ENCODE measurements at regions not wholly inside any gene's neighbourhood (a gene's known extent, or its start where the extent isn't known, plus 50 kb on each side); places are given as distances from the start of the nearest gene placed in this dataset.
"Not testable (repeated sequence)": the region's sequence is repeated elsewhere in the genome, so short reads cannot be mapped to it uniquely, and the experiment has no call there.

GRCh38 chr4:62627141-62627540 is 1427.0 kb downstream of the ADGRL3 start:
- Histone ChIP-seq H3K4me1 (no peaks in the 10 kb centered on the region), H3K36me3 (no peaks in the 10 kb centered on the region), H3K9me3 (no peaks in the 10 kb centered on the region), H3K27me3 (no peaks in the 10 kb centered on the region), H3K27ac (no peak overlapping the region), H3K4me3 (no peak overlapping the region)
- TF ChIP-seq POLR2A (IDR thresholded peaks at IDR 0.05) (no peak), POLR2AphosphoS5 (IDR thresholded peaks at IDR 0.05) (no peak)
- TF ChIP-seq, protein P1, sequence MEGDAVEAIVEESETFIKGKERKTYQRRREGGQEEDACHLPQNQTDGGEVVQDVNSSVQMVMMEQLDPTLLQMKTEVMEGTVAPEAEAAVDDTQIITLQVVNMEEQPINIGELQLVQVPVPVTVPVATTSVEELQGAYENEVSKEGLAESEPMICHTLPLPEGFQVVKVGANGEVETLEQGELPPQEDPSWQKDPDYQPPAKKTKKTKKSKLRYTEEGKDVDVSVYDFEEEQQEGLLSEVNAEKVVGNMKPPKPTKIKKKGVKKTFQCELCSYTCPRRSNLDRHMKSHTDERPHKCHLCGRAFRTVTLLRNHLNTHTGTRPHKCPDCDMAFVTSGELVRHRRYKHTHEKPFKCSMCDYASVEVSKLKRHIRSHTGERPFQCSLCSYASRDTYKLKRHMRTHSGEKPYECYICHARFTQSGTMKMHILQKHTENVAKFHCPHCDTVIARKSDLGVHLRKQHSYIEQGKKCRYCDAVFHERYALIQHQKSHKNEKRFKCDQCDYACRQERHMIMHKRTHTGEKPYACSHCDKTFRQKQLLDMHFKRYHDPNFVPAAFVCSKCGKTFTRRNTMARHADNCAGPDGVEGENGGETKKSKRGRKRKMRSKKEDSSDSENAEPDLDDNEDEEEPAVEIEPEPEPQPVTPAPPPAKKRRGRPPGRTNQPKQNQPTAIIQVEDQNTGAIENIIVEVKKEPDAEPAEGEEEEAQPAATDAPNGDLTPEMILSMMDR (IDR thresholded peaks at IDR 0.05) = no peak
- intact Hi-C loops (cut with DNase I; ENCODE audit: low total_unique reads) = no loop called here
- no peak for DNase-seq (ENCODE audit: low spot score in 2 of 2)

DNA sequence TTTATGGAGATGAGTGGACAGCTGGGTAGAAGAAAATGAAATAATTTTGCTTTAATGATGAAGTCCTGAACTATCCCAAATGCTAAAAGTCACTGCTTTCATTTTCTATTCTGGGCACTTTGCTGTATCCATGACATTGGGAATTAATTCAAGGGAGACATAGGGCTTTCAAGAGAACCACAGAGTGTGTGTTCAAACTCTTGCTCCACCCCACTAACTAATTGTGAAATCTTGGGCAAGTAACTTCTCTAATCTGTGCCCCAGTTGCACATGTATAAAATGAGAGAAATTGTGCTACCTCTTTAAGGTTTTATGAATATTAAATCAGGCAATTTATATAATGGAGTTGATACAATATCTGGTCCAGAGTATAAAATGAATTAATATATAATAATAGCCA is 1422.0 kb downstream of the ADGRL3 start:
- no peak for DNase-seq (ENCODE audit: low spot score in 2 of 2)
- Histone ChIP-seq H3K4me3 (no peak overlapping the region), H3K36me3 (no peaks in the 10 kb centered on the region), H3K27ac (no peak overlapping the region), H3K9me3 (no peaks in the 10 kb centered on the region), H3K27me3 (no peaks in the 10 kb centered on the region), H3K4me1 (no peaks in the 10 kb centered on the region)
- TF ChIP-seq, protein P1 (IDR thresholded peaks at IDR 0.05) = no peak
- TF ChIP-seq POLR2AphosphoS5 (IDR thresholded peaks at IDR 0.05) = no peak
- TF ChIP-seq POLR2A (IDR thresholded peaks at IDR 0.05) = no peak
- intact Hi-C loops (cut with DNase I; ENCODE audit: low total_unique reads) = no loop called here

GRCh38 chr4:62619971-62620370 is 1419.8 kb downstream of the ADGRL3 start:
- TF ChIP-seq POLR2AphosphoS5 (IDR thresholded peaks at IDR 0.05) (no peak), POLR2A (IDR thresholded peaks at IDR 0.05) (no peak)
- TF ChIP-seq, protein P1 (IDR thresholded peaks at IDR 0.05) = no peak
- Histone ChIP-seq H3K4me1 (no peaks in the 10 kb centered on the region), H3K27ac (no peak overlapping the region), H3K9me3 (no peaks in the 10 kb centered on the region), H3K4me3 (no peak overlapping the region), H3K27me3 (no peaks in the 10 kb centered on the region), H3K36me3 (no peaks in the 10 kb centered on the region)
- intact Hi-C loops (cut with DNase I; ENCODE audit: low total_unique reads) = no loop called here
- DNase-seq (ENCODE audit: low spot score in 2 of 2) = no peak

- TF ChIP-seq, protein P1 (IDR thresholded peaks at IDR 0.05) = no peak
- TF ChIP-seq POLR2A (IDR thresholded peaks at IDR 0.05) (no peak), POLR2AphosphoS5 (IDR thresholded peaks at IDR 0.05) (no peak)
- Histone ChIP-seq H3K27me3 (no peaks in the 10 kb centered on the region), H3K9me3 (no peaks in the 10 kb centered on the region), H3K36me3 (no peaks in the 10 kb centered on the region), H3K27ac (no peak overlapping the region), H3K4me3 (no peak overlapping the region), H3K4me1 (no peaks in the 10 kb centered on the region)
- intact Hi-C loops (cut with DNase I; ENCODE audit: low total_unique reads) = no loop called here
- no peak for DNase-seq (ENCODE audit: low spot score in 2 of 2)
Measured at GRCh38 chr4:62618042-62618441, 1417.9 kb downstream of the ADGRL3 start.

- intact Hi-C loops (cut with DNase I; ENCODE audit: low total_unique reads) = no loop called here
- TF ChIP-seq, protein P1 (IDR thresholded peaks at IDR 0.05) = no peak
- TF ChIP-seq POLR2A (IDR thresholded peaks at IDR 0.05) = no peak
- TF ChIP-seq POLR2AphosphoS5 (IDR thresholded peaks at IDR 0.05) = no peak
- Histone ChIP-seq H3K4me3 (no peak overlapping the region), H3K36me3 (no peaks in the 10 kb centered on the region), H3K27me3 (no peaks in the 10 kb centered on the region), H3K4me1 (no peaks in the 10 kb centered on the region), H3K9me3 (no peaks in the 10 kb centered on the region), H3K27ac (no peak overlapping the region)
- DNase-seq (ENCODE audit: low spot score in 2 of 2) = no peak
Measured at GRCh38 chr4:62601737-62602136, 1401.6 kb downstream of the ADGRL3 start.

- DNase-seq (ENCODE audit: low spot score in 2 of 2); H3K36me3 ChIP-seq; H3K9me3 ChIP-seq; intact Hi-C loops (cut with DNase I; ENCODE audit: low total_unique reads); H3K4me3 ChIP-seq; H3K4me1 ChIP-seq; H3K27ac ChIP-seq; H3K27me3 ChIP-seq: not testable (repeated sequence)
Measured at GRCh38 chr4:62595265-62595664, 1395.1 kb downstream of the ADGRL3 start.
